NT2/D1 (cell line): ENCODE measurements at regions not wholly inside any gene's neighbourhood (a gene's known extent, or its start where the extent isn't known, plus 50 kb on each side); places are given as distances from the start of the nearest gene placed in this dataset.

ENCODE experiments used
- SUZ12 ChIP-seq: IDR thresholded peaks from 2 replicates; pipeline ENCODE4 v1.6.1; 2011; ENCODE audit not compliant: insufficient read length, insufficient read depth; ENCODE audit errors: extremely low read depth
- YY1 ChIP-seq: IDR thresholded peaks from 2 replicates; pipeline ENCODE4 v1.6.1; 2011; ENCODE audit not compliant: insufficient read length, insufficient read depth
- ZNF274 ChIP-seq: IDR thresholded peaks from 2 replicates; pipeline ENCODE4 v1.6.1; 2011; ENCODE audit warnings: mild to moderate bottlenecking, low read depth, low read length

DNA sequence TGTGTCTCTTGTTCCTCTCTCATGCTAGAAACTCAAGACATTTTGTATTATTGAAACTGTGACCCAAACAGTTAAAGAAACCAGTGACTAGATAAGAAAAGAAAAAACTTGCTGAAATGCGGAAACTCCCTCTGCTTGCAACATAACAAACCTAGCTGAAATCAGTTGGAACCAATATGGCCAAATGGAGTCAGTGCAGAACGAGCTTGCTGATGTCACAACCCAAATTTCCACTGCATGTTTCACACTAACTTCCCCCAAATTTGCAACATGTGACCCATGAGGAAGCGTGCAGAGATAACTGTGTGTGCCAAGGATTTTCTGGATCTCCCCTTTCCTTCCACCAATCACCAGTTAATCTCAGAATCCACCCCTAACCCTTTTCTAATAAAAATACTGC, 208.0 kb downstream of the DLEU7 start:
- TF ChIP-seq ZNF274: no peak
- TF ChIP-seq YY1: no peak
- TF ChIP-seq SUZ12: no peak
